Psoas muscle (tissue), 7 donors: ENCODE measurements at regions not wholly inside any gene's neighbourhood (a gene's known extent, or its start where the extent isn't known, plus 50 kb on each side); places are given as distances from the start of the nearest gene placed in this dataset.

Experiments
- ATAC-seq, 4 donors: fragments of 200-7000 bp; cut with Tn5 transposase; one replicate each; pipeline ENCODE4 v1.9.1; 2020; ENCODE audit warnings: moderate library complexity in 3 of 4, mild to moderate bottlenecking in 2 of 4
- DNase-seq, 2 donors: peaks; one replicate each; pipeline ENCODE4 v3.0.0-alpha.2; 2020
- H3K27ac ChIP-seq: fragments of 200-600 bp; one replicate; pipeline ENCODE4 v1.8.0; 2022
- H3K27me3 ChIP-seq, 3 donors: fragments of 200-600 bp in 1 of 3; one replicate each; pipeline versions ENCODE4 v1.6.1 to v1.8.0; 2013 to 2022; ENCODE audit warnings: low read length in 2 of 3, mild to moderate bottlenecking in 2 of 3, moderate library complexity in 1 of 3; ENCODE audit not compliant: insufficient read depth in 3 of 3
- H3K36me3 ChIP-seq, 2 donors: fragments of 200-600 bp in 1 of 2; one replicate each; pipeline versions ENCODE4 v1.6.1 to v1.8.0; 2013 to 2022; ENCODE audit warnings: low read depth in 1 of 2, mild to moderate bottlenecking in 1 of 2, moderate library complexity in 1 of 2; ENCODE audit not compliant: insufficient read depth in 1 of 2
- H3K4me1 ChIP-seq: fragments of 200-600 bp; one replicate; pipeline ENCODE4 v1.8.0; 2022
- H3K4me3 ChIP-seq: fragments of 200-600 bp; one replicate; pipeline ENCODE4 v1.8.0; 2022; ENCODE audit warnings: mild to moderate bottlenecking
- H3K9me3 ChIP-seq: fragments of 200-600 bp; one replicate; pipeline ENCODE4 v1.8.0; 2022
- WGBS, 3 donors: extraction: QIAGEN DNeasy Blood & Tissue Kit; methylation state at CpG; one replicate each; pipeline versions ENCODE4 v1.1.6 to v1.1.7; 2013; 5-methylcytosine and 5-hydroxymethylcytosine counted together
- intact Hi-C, 2 donors: fragments of 100-400 bp; cut with DNase I; formaldehyde crosslinking; loops; one replicate each; pipeline versions ENCODE4 v1.11.0 to v1.14.2; 2022
- TF ChIP-seq, protein P1 (sequence below): fragments of 200-600 bp; IDR thresholded peaks from one replicate; pipeline ENCODE4 v1.8.0; 2022; ENCODE audit warnings: antibody characterized with exemption
- donor health status: healthy with polysubstance abuse.
- donor health status: DM: no; HTN: no; CAD: no; lungs with moderate emphysema.
- donor health status: Bipolar disorder and iron deficiency.
- donor health status: healthy.
- donor health status: DM: yes; HTN: yes; CAD: no.
- donor health status: DM: no; HTN: no; CAD: no.
- donor health status: DM: yes; HTN: yes; CAD: no.

DNA sequence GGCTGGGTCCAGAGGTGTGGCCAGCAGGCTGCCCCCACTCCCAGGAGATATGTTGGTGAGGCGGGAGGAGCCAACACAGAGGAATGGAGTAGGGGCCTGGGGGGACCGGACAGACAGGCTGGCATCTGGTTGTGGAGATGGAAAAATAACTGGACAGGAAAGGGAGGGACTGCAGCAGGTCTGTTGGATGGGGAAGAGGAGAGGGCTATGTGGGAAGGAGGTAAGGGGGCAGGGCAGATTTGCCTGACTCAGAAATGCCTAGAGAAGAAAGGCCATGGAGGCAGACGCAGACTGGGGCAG, 160.4 kb downstream of the TRIM29 start:
- Histone ChIP-seq H3K27ac (no peak overlapping the region), H3K4me3 (no peak overlapping the region), H3K9me3 (no peaks in the 10 kb centered on the region), H3K27me3 (peaks cover 0 to 6% (median 2%) of the 10 kb centered on the region in 3 donors), H3K4me1 (no peaks in the 10 kb centered on the region), H3K36me3 (no peaks in the 10 kb centered on the region)
- 61 to 85% (median 83%) methylated on average over 3 of the region's 3 CpGs for WGBS, 3 donors
- intact Hi-C loops, result no loop called here
- TF ChIP-seq, protein P1, sequence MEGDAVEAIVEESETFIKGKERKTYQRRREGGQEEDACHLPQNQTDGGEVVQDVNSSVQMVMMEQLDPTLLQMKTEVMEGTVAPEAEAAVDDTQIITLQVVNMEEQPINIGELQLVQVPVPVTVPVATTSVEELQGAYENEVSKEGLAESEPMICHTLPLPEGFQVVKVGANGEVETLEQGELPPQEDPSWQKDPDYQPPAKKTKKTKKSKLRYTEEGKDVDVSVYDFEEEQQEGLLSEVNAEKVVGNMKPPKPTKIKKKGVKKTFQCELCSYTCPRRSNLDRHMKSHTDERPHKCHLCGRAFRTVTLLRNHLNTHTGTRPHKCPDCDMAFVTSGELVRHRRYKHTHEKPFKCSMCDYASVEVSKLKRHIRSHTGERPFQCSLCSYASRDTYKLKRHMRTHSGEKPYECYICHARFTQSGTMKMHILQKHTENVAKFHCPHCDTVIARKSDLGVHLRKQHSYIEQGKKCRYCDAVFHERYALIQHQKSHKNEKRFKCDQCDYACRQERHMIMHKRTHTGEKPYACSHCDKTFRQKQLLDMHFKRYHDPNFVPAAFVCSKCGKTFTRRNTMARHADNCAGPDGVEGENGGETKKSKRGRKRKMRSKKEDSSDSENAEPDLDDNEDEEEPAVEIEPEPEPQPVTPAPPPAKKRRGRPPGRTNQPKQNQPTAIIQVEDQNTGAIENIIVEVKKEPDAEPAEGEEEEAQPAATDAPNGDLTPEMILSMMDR, result no peak
- no peak for ATAC-seq
- DNase-seq, result no peak

DNA sequence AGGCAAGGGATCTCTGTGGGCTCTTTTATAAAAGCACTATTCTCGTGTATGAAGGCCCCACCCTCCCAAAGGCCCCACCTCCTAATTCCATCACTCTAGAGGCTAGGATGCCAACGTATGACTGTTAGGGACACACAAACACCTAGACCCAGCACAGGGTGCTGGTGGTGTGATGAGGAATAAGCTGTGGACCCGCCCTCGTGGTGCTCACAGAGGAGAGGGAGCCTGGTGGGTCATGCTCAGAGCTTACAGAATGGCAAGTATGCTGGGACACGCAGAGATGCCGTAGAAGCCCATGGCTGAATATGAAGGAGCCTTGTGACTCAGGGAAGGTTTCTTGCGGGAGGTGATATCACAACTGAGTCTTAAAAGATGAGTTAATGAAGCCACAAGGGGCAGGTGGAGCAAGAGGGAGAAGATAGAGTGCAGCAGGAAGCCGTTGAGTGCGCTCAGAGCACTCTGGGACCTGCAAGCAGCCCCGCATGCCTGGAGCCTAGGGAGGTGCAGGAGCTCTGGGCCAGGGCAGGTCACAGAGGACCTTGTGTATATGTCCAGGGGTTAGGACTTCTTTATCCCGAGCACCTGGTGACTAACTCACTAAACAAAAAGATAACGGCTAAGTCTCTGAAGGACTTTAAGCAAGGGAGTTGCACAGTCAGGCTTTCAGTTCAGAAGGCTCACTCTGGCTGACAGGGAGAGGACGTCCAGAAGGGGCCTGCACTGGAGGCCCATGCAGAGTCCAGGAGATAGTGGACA, 160.9 kb downstream of the TRIM29 start:
- Histone ChIP-seq H3K9me3 (no peaks in the 10 kb centered on the region), H3K27ac (no peak overlapping the region), H3K36me3 (no peaks in the 10 kb centered on the region), H3K4me1 (no peaks in the 10 kb centered on the region), H3K27me3 (peaks cover 0 to 6% (median 2%) of the 10 kb centered on the region in 3 donors), H3K4me3 (no peak overlapping the region)
- no peak for ATAC-seq
- no peak for DNase-seq
- WGBS, 3 donors, result 91 to 95% (median 92%) methylated on average over 13 of the region's 13 CpGs
- intact Hi-C loops, result no loop called here
- TF ChIP-seq, protein P1, result no peak

DNA sequence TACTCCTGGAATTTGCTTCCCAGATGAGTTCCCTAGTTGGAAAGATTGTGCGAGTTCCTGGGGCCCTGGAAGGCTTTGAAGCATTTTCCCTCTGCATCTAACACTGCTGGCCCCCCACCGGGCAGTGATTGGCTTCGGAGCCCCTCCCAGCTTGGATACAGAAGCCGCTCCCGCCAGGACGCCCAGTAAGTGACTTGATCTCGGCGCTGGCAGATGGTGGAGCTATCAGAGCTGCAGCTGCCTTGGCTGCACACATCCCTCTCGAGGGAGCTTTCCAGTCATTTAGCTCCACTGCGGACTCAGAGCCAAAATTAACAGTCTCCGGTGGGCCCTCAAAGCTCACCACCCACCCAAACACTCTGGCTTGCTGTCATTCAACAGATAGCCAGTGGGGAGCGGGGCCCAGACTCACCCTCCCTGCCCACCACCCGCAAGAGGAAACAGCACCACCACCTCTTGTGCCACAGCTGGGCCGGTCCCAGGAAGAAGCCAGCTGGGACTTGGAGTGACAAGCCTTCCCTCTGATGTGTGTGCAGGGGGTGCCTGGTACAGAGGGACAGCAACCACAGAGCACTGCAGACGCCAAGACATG, 162.3 kb downstream of the TRIM29 start:
- H3K27ac ChIP-seq, result no peak overlapping the region
- no peaks in the 10 kb centered on the region for H3K9me3 ChIP-seq
- peak in 2 of 4 donors; percentile 45 to 57 for ATAC-seq
- intact Hi-C loops, result no loop called here
- no peaks in the 10 kb centered on the region for H3K36me3 ChIP-seq
- H3K27me3 ChIP-seq, result peaks cover 0 to 6% (median 2%) of the 10 kb centered on the region in 3 donors
- H3K4me3 ChIP-seq, result no peak overlapping the region
- peak in 1 of 2 donors; percentile 63 for DNase-seq
- TF ChIP-seq, protein P1, result no peak
- WGBS, 3 donors, result 5 to 9% (median 8%) methylated on average over 15 of the region's 15 CpGs
- H3K4me1 ChIP-seq, result no peaks in the 10 kb centered on the region

DNA sequence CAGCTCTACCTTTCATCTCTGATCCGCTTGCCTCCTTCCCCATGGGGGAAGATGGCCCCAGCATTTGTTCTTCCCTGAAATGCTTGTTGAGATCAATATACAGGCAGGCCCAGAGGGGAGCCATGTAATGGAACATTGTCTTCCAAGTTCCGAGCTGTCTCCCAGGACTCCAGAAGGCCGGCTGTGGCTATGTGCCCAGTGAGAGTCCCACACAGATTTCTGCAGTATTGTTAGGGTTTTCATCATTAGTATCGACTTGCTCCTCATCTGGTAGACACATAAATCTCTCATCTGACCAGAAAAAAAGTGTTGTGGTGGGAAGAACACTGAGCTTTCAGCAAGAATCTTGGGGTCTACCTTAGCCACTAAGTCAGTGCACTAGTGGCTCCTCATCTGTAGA, 163.4 kb downstream of the TRIM29 start:
- Histone ChIP-seq H3K4me1 (no peaks in the 10 kb centered on the region), H3K36me3 (no peaks in the 10 kb centered on the region), H3K4me3 (no peak overlapping the region), H3K27me3 (peaks cover 0 to 6% (median 2%) of the 10 kb centered on the region in 3 donors), H3K27ac (no peak overlapping the region), H3K9me3 (no peaks in the 10 kb centered on the region)
- intact Hi-C loops, result no loop called here
- WGBS, 3 donors, result 51 to 73% (median 71%) methylated on average over 4 of the region's 4 CpGs
- no peak for DNase-seq
- peak in 1 of 4 donors; percentile 37 for ATAC-seq
- TF ChIP-seq, protein P1, result no peak
